PC-3 (cell line): ENCODE measurements at regions not wholly inside any gene's neighbourhood (a gene's known extent, or its start where the extent isn't known, plus 50 kb on each side); places are given as distances from the start of the nearest gene placed in this dataset.

ENCODE experiments used
- CTCF ChIP-seq: fragments of 300-600 bp; sonication (generic); conservative IDR thresholded peaks from 2 replicates; pipeline ENCODE4 v1.5.1; 2017; ENCODE audit warnings: antibody characterized with exemption, low read depth, mild to moderate bottlenecking, low read length
- EZH2phosphoT487 ChIP-seq: fragments of 300-600 bp; sonication (generic); IDR thresholded peaks from 2 replicates; pipeline ENCODE4 v1.6.1; 2018; ENCODE audit warnings: mild to moderate bottlenecking, antibody characterized with exemption, low read length, borderline replicate concordance

DNA sequence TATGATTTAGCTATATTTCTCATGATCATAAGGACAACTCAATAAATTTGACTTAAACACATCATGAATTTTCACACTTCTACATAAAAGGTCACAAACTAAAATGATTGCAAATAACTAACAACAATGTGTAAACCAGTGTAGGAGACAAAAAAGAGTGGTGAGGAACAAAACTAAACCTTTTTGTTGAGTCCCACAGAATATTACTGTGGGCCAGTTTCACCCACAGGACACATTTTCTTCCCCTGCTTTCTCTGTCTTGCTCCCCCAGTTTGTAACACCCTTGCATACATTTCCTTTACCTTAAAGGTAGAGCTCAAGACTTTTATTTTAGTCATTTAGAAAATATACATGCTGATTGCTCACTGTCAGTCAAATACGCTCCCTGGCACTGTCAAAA lies 130.9 kb upstream of the GOLGA6L6 start:
- TF ChIP-seq CTCF (no peak), EZH2phosphoT487 (no peak)
